Omental fat pad (tissue), 3 donors: ENCODE measurements at regions not wholly inside any gene's neighbourhood (a gene's known extent, or its start where the extent isn't known, plus 50 kb on each side); places are given as distances from the start of the nearest gene placed in this dataset.
A peak's percentile ranks its signal among the peaks of the same experiment; 100 is the strongest.

ENCODE experiments used
- ATAC-seq: fragments of 150-250 bp; one replicate; pipeline ENCODE4 v1.9.1; 2016; ENCODE audit warnings: mild to moderate bottlenecking, moderate library complexity; ENCODE audit not compliant: low FRiP score
- DNase-seq: peaks from one replicate; pipeline ENCODE4 v3.0.0-alpha.2; 2019; ENCODE audit warnings: low spot score
- CTCF ChIP-seq, 3 donors: fragments of 450-650 bp; IDR thresholded peaks; one replicate each; pipeline ENCODE4 v1.5.1; 2016 to 2017; ENCODE audit warnings: antibody characterized with exemption in 3 of 3, mild to moderate bottlenecking in 3 of 3, moderate library complexity in 2 of 3

GRCh38 chrX:122555925-122556324 lies 628.2 kb upstream of the GRIA3 start:
- no peak for DNase-seq
- no peak for TF ChIP-seq CTCF (IDR thresholded peaks at IDR 0.05)
- no peak for ATAC-seq

- TF ChIP-seq CTCF (IDR thresholded peaks at IDR 0.05) = no peak
- DNase-seq = no peak
- ATAC-seq = peak; percentile 81
Observed at GRCh38 chrX:122565952-122566351, 618.1 kb upstream of the GRIA3 start.

GRCh38 chrX:122566401-122566800 lies 617.7 kb upstream of the GRIA3 start:
- DNase-seq = no peak
- no peak for TF ChIP-seq CTCF (IDR thresholded peaks at IDR 0.05)
- ATAC-seq = peak; percentile 28

GRCh38 chrX:122567911-122568310 lies 616.2 kb upstream of the GRIA3 start:
- no peak for DNase-seq
- no peak for TF ChIP-seq CTCF (IDR thresholded peaks at IDR 0.05)
- ATAC-seq = no peak

- DNase-seq = no peak
- no peak for ATAC-seq
Observed at GRCh38 chrX:122572461-122572860, 611.6 kb upstream of the GRIA3 start.

GRCh38 chrX:122579036-122579435 lies 605.0 kb upstream of the GRIA3 start:
- DNase-seq (no peak), ATAC-seq (no peak)
- no peak for TF ChIP-seq CTCF (IDR thresholded peaks at IDR 0.05)

More at GRCh38 chrX:122572461-122572860, 611.6 kb upstream of the GRIA3 start:
- TF ChIP-seq CTCF (IDR thresholded peaks at IDR 0.05) = no peak

- no peak for ATAC-seq
- TF ChIP-seq CTCF (IDR thresholded peaks at IDR 0.05) = no peak
- no peak for DNase-seq
Observed at GRCh38 chrX:122579526-122579925, 604.6 kb upstream of the GRIA3 start.
